Iris pigment epithelial cell (primary cell): ENCODE measurements at regions not wholly inside any gene's neighbourhood (a gene's known extent, or its start where the extent isn't known, plus 50 kb on each side); places are given as distances from the start of the nearest gene placed in this dataset.

Experiments
- DNase-seq: peaks from one replicate; pipeline ENCODE4 v3.0.0-alpha.2; 2011; ENCODE audit warnings: low read depth

DNA sequence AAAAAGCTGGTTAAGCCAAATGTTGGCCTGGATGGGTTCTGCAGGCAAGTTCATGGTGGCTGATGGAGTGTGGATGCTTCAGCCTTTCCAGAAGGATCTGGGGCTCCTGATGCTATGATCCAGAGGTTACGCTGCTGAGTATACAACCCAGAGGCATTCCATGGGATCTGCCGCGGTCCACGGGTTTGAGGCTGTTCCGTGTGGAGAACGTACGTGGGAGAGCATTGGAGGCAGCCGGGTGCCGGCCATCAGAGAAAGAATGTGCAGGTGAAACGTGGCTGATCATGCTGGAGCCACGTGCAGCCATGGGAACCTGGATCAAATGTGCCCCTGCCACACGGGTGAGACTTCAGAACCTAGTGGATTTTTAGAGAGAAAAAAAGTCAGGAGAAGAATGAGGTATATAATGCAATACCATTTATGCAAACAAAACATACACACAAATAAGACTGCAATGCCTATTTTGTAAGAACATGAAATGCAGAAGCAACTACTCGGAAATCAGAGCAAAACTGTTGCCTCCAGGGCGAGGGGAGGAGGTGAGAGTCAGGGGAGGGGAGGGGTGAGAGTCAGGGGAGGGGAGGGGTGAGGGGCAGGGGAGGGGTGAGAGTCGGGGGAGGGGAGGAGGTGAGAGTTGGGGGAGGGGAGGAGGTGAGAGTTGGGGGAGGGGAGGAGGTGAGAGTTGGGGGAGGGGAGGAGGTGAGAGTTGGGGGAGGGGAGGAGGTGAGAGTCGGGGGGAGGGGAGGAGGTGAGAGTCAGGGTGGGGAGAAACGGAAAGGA is 116.5 kb upstream of the C1orf174 start:
- no peak for DNase-seq

DNA sequence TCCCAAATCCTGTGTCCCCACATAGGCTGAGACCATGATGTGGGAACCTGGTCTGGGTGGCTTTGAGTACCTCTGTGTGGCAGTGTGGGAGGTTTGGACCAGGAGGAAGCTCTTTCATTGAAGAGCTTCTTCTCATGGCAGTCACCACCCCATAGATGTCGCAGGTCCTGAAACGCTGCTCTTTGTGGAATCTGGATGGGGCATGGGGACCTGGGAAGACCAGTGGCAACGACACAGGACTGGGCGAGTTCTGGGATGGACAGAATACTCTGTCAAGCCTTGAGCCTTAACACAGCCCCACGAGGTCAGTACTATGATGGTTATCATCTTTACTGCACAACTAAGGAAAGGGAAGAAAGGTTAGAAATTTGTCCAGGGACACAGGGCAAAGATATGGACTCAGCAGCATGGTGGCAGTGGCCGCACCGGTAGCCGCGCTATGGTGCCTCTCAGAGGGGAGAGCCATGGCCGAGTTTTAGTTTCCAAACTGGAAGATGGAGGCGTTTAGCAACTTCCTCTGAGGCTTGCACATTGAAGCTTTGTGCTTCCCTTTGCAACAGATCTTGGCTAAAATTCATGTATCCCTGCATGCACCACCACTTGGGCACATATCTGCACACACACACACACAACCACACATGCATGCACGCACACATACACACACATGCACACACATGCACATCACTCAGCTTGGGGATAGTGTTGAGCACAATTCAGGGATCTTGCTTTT is 117.7 kb upstream of the C1orf174 start:
- no peak for DNase-seq

DNA sequence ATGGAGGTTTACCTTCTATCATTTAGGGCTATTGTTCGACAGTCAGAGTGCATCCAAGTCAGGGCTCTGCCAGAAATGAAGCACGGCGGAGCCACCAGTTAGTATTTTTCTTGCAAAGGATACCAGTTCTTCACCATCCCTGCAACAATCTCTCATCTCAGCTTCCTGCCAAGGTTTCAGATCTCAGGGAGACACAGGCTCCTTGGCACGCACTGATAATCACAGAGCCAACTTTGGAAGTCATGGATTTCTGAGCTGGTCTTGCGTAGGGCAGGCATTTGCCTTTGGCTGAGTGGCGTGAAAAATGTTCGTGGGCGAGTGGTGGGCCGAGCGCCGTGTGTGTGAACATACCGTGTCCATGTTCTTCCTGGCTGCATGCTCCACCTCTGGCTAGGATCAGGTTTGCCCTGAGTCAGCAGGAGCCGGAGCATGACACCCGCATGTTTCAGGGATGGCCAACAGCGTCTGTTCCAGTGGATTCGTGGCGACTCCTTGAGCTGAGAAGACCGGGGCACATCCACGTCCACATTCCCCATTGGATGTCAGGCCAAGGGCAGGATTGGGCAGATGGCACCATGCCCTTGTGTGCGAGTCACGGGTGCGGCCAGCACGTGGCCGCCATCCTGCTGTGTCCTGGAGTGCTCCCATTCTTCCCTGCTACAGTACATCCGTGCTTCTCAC is 118.5 kb upstream of the C1orf174 start:
- no peak for DNase-seq

DNA sequence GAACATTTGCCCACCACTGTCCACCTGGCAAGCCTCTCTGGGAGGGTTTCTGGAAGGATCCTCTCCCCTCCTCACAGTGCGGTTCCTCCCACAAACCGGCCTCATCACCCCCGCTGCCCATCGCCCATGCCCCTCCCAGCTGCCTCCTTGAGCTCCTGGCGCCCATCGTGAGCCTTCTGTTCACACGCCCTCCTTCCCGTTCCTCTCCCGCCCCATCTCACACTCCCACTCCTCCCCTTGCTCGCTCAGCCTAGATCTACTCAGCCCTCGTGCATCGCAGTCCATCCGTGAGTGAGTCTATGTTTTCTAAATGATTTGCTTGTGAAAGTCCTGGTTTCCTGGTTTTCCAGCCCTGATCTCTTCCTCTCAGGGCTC is 119.1 kb upstream of the C1orf174 start:
- DNase-seq: no peak

DNA sequence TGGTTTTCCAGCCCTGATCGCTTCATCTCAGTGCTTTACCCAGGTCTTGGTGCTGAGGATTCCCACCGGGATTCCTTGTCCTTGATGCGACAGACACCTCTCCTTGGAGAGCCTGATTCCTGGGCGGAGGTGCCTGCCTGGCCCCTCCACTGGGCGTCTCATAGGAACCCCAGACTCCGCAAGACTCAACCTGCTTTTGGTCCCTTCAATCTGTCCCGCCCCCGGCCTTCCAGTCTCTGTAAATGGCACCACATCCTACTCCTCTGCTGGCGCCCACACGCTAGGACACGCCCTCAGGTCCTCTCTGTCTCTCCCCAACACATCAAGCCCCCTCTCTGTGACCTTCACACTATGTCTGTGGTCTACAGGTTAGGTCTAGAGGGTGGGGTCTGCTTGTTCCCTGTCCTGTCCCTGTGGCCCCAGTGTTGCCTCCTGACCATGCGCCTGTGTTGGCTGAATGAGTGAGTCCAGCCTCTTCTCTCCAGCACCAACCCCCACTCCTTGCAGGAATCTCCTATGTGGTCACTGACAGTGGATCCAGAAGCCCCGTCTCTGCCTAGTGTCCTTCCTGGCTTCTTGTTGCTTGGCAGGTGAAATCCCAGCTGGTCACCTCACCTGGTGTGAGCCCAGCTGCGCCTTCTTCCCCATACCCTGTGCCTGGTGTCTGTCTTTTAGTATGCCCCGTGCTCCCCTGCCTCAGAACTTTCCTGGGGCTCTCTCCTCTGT is 119.7 kb upstream of the C1orf174 start:
- no peak for DNase-seq

DNA sequence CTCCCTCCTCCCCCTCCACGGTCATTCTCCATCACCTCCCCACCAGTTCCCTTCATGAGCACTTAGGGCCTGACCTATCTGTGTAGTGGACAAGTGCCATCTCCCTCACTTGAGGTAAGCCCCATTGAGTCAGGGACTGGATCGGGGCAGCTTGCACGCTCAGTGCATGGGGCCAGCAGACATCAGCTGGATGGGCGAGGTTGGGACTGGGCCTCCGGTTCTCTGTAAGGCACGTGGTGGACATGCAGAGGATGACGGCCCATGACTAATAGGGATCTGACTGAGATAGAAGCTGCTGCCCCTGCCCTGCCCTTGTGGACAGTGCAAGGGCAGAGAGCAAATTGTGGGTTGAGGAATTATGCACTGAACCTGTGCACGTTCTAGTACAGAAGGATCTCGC is 120.4 kb upstream of the C1orf174 start:
- DNase-seq: no peak

DNA sequence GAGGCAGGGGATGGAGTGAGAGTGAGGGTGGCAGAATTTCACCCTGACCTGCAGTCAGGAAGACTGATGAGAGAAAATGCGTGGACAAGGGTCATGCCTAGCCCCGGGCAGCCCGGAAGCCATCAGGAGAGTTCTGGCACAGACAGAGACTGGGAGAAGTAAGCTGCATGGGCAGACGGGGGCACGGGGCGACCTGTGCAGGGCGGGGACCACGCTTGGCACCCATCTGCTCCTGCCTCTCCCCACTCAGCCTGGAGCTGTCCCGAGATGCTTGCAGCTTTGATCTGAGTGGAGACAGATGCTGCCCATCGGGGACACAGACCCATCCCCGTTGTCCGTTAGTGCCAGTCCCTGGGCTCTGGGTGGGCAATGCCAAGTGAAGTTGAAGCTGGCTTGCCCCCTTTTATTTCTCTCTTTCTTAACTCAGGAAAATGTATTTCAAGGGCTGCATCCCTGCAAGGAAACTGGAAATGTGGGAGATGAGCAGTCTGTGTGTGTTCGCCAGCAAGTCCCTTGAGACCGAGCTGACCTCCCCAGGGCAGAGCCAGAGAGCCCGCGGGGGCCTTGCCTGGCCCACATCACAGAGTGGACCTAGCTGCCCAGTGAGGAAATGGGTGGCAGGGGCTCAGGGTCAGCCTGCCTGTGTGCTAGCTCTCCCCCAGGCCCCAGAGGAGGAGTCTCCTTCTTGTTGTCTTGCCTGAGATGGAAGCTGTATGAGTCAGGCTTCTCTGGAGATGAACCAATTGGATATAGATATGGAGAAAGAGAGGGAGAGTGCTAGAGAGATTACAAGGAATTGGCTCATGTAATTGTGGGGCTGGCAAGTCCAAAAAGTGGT is 121.3 kb upstream of the C1orf174 start:
- DNase-seq: no peak

DNA sequence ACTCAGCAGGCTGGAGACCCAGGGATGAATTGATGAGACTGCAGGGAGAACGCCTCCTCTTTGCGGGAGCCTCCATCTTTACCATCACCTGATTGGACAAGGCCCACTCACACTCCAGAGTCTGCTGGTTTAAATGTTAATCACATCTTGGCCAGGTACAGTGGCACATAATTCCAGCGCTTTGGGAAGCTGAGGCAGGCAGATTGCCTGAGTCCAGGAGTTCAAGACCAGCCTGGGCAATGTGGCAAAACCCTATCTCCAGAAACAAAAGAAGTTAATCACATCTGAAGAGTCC is 121.8 kb upstream of the C1orf174 start:
- DNase-seq: no peak

DNA sequence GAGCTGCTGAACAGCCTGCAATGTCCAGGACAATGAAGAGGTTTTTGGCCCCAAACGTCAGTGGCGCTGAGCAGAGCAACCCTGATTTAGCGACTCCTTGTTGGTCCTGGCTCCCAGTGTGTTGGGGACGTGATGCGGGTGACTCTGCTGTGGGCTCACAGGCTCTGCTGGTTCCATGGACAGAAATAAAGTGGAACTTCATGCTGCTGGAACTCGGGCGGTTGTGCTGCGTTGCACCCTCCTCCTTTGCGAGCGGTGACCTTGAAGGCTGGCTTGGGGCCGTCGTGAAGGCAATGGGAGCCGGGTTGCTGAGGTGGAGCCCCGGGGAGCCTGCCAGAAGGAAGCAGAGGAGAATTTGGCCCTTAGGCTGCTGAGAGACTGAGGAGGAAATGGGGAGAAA is 122.6 kb upstream of the C1orf174 start:
- DNase-seq: no peak

DNA sequence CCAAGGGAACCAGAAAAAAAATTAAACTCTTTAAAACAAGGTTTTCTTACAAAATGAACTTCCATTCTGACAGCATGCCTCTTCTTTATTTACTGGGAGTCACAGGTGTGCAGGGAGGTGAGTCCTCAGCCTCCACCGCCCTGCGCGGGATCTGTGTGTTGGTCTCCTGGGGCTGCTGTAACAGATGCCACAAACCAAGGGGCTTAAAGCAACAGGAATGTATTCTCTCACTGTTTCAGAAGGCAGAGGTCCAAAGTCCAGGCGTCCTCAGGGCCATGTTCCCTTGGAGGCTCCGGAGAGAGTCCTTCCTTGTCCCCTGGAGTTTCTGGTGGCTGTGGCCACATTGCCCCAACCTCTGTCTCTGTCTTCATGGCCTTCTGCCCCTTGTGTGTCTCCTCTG is 123.6 kb upstream of the C1orf174 start:
- DNase-seq: no peak

DNA sequence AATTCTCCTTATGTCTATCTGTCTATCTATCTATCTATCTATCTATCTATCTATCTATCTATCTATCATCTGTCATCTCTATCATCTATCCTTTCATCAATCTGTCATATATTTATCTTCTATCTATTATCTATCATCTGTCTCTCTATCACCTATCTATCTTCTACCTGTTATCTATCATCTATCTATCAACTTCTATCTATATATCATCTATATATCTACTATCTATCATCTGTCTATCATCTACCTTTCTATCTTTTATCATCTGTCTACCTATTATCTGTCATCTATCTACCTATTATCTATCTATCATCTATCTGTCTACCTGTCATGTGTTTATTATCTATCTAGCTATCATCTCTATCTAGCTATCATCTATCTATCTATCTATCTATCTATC is 124.7 kb upstream of the C1orf174 start:
- DNase-seq: no peak

DNA sequence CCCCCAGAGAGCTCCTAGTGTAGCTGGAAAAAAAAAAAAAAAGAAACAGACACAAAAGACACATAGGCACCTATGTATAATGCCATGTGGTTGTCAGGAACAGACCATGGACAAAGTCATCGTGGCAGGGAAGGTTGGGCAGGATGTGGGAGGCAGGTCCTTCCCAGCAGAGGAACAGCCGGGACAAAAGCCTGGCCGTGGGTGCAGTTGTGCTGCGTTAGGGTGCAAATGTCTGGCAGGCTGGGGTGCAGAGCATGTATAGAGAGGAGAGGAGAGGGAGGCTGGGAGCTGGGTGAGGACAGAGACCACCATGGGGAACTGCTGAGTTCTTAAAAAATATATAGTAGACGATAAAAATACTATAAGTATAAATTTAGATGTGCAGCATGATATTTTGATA is 125.7 kb upstream of the C1orf174 start:
- no peak for DNase-seq

DNA sequence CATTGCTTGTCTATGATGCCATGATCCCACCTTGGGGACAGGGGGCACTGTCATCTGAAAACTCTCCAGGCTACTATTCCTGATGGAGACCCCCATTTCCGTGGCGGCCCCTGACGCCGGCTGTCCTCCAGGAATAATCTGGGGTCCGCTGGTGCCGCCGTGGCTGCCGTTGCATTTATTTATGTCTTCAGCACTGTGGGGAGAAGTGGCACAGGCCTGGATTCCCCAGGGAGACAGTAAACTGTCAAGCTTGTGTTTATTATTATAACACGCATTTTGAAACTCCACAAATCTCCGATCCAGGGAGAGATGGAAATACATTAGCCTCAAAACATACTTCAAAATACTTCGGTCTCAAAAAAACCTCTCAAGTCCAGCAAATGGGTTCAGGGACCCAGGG is 126.9 kb upstream of the C1orf174 start:
- DNase-seq: no peak

DNA sequence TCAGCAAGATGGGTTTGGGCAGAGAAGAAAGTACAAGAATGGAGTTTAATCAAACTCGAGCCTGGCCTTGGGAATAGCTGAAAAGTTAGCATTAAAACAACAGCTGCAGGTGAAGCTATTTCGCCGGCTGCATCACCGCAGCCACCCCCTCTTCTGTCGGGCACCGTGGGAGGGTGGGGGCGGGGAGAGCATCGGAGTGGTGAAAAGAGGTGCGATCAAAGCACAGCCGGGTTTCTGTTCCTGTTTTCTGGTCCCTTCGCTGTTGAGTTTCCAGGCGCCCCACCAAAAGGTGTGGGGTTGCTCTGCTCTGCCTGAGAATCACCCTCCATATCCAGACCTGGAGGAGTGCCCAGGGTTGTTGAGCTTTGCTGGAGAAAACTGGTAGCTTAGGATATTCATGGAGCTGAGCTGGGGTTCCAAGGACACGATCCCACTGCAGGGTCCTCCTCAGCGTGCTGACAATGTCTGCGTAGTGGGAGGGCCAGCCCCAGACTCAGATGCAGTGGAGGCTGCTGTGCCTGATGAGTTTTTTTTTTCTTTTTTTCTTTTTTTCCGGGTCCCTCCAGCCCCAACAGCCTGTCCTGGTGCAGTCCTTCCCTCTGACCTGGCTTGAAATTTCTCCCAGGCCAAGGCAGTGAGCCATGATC is 127.5 kb upstream of the C1orf174 start:
- no peak for DNase-seq

DNA sequence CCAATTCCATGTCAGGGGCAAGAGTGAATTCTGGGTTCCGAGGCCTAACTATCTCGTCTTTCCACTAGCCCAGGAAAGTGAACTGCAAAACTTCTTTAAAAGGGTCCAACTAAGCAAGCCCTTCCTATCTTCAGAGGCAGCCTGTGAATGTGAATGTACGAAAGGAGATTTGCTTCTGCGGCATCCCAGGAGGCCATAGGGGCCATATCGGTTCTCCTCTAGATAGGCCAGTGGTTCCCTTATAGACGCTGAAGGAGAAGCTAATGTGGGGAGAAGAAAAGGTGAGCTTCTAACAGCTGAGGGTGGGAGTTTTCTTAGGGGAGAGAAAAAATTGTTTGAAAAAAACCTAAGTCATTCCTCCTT is 128.0 kb upstream of the C1orf174 start:
- DNase-seq: no peak

DNA sequence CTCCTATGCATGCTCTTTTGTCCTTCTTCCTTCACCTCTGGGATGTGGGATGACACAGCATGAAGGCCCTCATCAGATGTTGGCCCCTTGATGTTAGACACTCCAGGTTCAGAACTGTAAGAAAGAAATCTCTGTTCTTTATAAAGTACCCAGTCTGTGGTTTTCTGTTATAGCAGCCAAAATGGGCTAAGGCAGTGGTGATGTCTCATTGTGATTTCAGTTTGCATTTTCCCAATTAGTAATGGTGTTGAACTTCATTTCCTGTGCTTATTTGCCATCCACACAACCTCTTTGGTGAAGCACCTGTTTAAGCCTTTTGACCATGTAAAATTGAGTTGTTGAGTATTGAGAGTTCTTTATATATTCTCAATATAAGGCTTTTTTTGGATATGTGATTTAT is 129.3 kb upstream of the C1orf174 start:
- no peak for DNase-seq

DNA sequence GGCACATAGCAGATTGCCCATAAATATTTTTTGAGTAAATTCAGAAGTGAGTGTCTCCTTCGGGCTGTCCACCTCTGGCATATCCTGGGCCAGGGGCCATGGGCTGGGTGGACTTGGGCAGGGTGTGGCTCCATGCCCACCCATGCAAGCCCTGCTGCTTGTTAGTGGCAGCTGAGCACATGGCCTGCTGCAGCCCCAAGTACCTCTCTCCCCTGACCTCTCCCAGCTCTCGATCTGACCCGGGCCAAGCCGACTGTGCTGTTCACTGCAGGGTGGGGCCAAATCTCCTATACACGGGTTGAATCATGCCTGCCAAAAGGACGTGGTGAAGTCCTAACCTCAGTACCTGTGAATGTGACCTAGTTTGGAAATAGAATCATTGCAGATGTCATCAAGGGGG is 132.5 kb upstream of the C1orf174 start:
- DNase-seq: no peak

DNA sequence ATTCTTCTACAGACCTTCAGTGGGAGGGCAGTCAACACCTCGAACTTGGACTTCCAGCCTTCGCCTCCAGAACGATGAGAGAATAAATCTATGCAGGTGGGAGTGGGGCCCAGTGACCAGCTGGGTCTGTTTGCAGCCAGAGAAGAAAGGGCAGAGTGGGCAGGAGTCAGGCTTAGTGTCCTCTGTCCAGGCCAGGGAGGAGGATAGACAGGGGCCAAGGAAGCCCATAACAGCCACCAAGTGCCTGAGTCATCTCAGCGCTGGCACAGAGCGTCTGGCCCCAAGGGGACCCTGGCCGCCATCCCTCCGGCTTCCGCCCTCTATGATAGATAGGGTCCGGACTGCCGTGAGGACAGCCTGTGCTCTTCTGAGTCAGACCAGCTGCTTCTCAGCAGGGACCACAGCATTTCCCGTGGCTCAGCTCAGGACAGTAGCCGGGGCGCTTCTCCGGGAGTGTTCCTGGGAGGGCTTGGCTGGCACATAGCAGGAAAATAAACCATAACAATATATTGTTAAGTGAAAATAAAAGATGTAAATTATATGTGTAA is 133.1 kb upstream of the C1orf174 start:
- DNase-seq: no peak

DNA sequence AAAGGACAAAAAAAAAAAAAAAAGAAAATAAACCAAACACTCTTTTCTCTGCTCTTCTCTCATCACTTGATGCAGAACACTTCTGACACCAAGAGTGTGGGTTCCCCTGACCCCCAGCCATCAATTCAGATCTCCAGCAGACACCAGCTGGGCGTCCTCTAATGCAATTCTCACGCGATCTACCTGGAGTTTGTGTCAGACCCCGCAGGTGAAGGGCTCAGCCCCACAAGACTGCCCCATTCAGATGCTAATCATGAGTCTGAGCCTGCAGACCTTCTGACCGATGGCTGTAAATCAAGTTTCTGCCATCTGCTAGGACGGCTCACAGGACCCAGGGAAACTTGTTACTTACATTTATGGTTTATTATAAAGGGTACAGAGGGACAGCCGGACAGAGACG is 133.6 kb upstream of the C1orf174 start:
- DNase-seq: no peak

DNA sequence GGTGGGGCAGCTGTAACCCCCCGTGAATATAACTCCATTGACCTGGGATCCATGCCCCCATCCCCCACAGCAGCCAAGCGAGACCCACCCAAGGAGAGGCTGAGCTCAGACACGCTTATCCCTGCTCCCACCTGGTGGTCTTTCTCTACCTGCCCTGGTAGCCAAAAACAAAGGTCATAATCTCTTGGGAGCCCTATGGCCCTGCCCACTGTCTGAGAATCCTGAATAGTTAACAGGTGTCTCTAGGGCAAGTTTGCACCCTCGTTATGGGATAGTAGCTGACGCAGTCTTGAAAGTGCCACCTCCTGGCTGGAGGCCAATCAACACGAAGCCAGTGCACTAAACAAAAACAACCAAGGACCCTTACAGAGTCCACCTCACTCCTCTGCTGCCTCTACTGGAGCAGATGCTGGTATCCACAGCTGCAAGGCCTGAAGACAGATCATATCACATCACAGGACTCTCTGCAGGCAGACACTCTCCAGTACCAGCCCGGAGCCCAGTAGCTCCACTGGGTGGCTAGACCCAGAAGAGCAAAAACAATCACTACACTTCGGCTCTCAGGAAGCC is 134.3 kb upstream of the C1orf174 start:
- no peak for DNase-seq

DNA sequence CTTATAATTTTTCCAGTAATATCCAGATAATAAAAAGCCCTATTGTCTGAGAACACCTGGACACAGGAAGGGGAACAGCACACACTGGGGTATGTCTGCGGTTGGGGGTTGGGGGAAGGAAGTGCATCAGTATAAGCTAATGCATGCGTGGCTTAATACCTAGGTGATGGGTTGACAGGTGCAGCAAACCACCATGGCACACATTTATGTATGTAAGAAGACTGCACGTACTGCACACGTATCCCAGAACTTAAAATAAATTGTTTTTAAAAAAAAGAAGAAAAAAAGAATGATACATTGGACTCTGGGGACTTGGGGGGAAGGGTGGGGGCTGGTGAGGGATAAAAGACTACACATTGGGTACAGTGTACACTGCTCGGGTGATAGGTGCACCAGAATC is 144.9 kb upstream of the C1orf174 start:
- DNase-seq: no peak
